ENCODE measurements at regions not wholly inside any gene's neighbourhood (a gene's known extent, or its start where the extent isn't known, plus 50 kb on each side); places are given as distances from the start of the nearest gene placed in this dataset.

DNA sequence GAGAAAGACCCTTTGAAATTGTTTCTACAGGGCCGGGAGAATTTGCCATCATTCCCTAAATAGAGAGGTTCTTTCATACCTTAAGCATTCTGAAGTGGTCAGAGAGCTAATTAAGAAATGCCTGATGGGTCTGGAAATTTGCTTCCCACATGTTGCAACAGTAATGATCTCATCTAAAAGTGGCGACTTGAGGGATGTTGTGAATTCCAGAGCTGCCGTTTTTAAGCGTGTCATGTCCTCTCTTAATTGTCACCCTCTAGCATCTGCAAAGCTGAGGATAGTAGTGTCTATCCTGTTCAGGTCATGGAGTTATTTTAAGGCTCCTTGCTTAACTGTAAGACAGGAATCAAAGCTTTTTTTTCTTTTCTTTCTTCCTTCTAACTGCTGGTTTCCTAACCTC lies 60.4 kb downstream of the FOS start:
- Mint-ChIP-seq H3K9me3 (peaks cover 15% of the 10 kb centered on the region; the same call in 2 of the 3 replicates), H3K4me3 (no peak overlapping the region), H3K36me3 (ENCODE audit: low read depth) (no peaks in the 10 kb centered on the region), H3K27me3 (ENCODE audit: insufficient read depth, low read depth, poor library complexity) (no peaks in the 10 kb centered on the region), H3K27ac (no peak overlapping the region), H3K4me1 (peaks cover 9% of the 10 kb centered on the region; the same call in 2 of the 3 replicates)
- Histone ChIP-seq H3K79me2 (replicated peaks; ENCODE audit: insufficient read depth) (no peaks in the 10 kb centered on the region), H3K4me3 (no peak overlapping the region), H3K4me1 (ENCODE audit: insufficient read depth) (peaks cover 6% of the 10 kb centered on the region), H2AFZ (no peak overlapping the region), H3K36me3 (ENCODE audit: insufficient read depth) (no peaks in the 10 kb centered on the region), H3F3A (replicated peaks; ENCODE audit: low read depth) (no peaks in the 10 kb centered on the region), H3K4me2 (no peak overlapping the region), H3K27ac (ENCODE audit: low read depth) (no peak overlapping the region), H4K20me1 (replicated peaks; ENCODE audit: insufficient read depth) (no peaks in the 10 kb centered on the region), H3K27me3 (ENCODE audit: insufficient read depth) (no peaks in the 10 kb centered on the region), H3K9me2 (ENCODE audit: insufficient read depth) (peaks cover 12% of the 10 kb centered on the region)
- DNase-seq (ENCODE audit: low spot score) (no peak), ATAC-seq (no peak)
- no peak for TF ChIP-seq CREB1 (CRISPR knock-in tag; IDR thresholded peaks at IDR 0.05; ENCODE audit: low read depth)
- no peak for TF ChIP-seq ZNF114 (CRISPR knock-in tag; IDR thresholded peaks at IDR 0.05)
- TF ChIP-seq EZH2 (IDR thresholded peaks at IDR 0.05; ENCODE audit: low read depth, unreplicated experiment) = no peak
- TF ChIP-seq, protein P1, sequence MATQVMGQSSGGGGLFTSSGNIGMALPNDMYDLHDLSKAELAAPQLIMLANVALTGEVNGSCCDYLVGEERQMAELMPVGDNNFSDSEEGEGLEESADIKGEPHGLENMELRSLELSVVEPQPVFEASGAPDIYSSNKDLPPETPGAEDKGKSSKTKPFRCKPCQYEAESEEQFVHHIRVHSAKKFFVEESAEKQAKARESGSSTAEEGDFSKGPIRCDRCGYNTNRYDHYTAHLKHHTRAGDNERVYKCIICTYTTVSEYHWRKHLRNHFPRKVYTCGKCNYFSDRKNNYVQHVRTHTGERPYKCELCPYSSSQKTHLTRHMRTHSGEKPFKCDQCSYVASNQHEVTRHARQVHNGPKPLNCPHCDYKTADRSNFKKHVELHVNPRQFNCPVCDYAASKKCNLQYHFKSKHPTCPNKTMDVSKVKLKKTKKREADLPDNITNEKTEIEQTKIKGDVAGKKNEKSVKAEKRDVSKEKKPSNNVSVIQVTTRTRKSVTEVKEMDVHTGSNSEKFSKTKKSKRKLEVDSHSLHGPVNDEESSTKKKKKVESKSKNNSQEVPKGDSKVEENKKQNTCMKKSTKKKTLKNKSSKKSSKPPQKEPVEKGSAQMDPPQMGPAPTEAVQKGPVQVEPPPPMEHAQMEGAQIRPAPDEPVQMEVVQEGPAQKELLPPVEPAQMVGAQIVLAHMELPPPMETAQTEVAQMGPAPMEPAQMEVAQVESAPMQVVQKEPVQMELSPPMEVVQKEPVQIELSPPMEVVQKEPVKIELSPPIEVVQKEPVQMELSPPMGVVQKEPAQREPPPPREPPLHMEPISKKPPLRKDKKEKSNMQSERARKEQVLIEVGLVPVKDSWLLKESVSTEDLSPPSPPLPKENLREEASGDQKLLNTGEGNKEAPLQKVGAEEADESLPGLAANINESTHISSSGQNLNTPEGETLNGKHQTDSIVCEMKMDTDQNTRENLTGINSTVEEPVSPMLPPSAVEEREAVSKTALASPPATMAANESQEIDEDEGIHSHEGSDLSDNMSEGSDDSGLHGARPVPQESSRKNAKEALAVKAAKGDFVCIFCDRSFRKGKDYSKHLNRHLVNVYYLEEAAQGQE (IDR thresholded peaks at IDR 0.05; ENCODE audit: unreplicated experiment) = no peak
- TF ChIP-seq, protein P2, sequence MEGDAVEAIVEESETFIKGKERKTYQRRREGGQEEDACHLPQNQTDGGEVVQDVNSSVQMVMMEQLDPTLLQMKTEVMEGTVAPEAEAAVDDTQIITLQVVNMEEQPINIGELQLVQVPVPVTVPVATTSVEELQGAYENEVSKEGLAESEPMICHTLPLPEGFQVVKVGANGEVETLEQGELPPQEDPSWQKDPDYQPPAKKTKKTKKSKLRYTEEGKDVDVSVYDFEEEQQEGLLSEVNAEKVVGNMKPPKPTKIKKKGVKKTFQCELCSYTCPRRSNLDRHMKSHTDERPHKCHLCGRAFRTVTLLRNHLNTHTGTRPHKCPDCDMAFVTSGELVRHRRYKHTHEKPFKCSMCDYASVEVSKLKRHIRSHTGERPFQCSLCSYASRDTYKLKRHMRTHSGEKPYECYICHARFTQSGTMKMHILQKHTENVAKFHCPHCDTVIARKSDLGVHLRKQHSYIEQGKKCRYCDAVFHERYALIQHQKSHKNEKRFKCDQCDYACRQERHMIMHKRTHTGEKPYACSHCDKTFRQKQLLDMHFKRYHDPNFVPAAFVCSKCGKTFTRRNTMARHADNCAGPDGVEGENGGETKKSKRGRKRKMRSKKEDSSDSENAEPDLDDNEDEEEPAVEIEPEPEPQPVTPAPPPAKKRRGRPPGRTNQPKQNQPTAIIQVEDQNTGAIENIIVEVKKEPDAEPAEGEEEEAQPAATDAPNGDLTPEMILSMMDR (conservative IDR thresholded peaks at IDR 0.05; ENCODE audit: low read depth in 2 of 2) = no peak
- TF ChIP-seq, protein P3, sequence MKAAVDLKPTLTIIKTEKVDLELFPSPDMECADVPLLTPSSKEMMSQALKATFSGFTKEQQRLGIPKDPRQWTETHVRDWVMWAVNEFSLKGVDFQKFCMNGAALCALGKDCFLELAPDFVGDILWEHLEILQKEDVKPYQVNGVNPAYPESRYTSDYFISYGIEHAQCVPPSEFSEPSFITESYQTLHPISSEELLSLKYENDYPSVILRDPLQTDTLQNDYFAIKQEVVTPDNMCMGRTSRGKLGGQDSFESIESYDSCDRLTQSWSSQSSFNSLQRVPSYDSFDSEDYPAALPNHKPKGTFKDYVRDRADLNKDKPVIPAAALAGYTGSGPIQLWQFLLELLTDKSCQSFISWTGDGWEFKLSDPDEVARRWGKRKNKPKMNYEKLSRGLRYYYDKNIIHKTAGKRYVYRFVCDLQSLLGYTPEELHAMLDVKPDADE (IDR thresholded peaks at IDR 0.05) = no peak
- TF ChIP-seq POLR2AphosphoS5 (IDR thresholded peaks at IDR 0.05; ENCODE audit: low read depth) = no peak
- TF ChIP-seq NANOG (IDR thresholded peaks at IDR 0.05; ENCODE audit: borderline replicate concordance) = no peak
- TF ChIP-seq, protein P4, sequence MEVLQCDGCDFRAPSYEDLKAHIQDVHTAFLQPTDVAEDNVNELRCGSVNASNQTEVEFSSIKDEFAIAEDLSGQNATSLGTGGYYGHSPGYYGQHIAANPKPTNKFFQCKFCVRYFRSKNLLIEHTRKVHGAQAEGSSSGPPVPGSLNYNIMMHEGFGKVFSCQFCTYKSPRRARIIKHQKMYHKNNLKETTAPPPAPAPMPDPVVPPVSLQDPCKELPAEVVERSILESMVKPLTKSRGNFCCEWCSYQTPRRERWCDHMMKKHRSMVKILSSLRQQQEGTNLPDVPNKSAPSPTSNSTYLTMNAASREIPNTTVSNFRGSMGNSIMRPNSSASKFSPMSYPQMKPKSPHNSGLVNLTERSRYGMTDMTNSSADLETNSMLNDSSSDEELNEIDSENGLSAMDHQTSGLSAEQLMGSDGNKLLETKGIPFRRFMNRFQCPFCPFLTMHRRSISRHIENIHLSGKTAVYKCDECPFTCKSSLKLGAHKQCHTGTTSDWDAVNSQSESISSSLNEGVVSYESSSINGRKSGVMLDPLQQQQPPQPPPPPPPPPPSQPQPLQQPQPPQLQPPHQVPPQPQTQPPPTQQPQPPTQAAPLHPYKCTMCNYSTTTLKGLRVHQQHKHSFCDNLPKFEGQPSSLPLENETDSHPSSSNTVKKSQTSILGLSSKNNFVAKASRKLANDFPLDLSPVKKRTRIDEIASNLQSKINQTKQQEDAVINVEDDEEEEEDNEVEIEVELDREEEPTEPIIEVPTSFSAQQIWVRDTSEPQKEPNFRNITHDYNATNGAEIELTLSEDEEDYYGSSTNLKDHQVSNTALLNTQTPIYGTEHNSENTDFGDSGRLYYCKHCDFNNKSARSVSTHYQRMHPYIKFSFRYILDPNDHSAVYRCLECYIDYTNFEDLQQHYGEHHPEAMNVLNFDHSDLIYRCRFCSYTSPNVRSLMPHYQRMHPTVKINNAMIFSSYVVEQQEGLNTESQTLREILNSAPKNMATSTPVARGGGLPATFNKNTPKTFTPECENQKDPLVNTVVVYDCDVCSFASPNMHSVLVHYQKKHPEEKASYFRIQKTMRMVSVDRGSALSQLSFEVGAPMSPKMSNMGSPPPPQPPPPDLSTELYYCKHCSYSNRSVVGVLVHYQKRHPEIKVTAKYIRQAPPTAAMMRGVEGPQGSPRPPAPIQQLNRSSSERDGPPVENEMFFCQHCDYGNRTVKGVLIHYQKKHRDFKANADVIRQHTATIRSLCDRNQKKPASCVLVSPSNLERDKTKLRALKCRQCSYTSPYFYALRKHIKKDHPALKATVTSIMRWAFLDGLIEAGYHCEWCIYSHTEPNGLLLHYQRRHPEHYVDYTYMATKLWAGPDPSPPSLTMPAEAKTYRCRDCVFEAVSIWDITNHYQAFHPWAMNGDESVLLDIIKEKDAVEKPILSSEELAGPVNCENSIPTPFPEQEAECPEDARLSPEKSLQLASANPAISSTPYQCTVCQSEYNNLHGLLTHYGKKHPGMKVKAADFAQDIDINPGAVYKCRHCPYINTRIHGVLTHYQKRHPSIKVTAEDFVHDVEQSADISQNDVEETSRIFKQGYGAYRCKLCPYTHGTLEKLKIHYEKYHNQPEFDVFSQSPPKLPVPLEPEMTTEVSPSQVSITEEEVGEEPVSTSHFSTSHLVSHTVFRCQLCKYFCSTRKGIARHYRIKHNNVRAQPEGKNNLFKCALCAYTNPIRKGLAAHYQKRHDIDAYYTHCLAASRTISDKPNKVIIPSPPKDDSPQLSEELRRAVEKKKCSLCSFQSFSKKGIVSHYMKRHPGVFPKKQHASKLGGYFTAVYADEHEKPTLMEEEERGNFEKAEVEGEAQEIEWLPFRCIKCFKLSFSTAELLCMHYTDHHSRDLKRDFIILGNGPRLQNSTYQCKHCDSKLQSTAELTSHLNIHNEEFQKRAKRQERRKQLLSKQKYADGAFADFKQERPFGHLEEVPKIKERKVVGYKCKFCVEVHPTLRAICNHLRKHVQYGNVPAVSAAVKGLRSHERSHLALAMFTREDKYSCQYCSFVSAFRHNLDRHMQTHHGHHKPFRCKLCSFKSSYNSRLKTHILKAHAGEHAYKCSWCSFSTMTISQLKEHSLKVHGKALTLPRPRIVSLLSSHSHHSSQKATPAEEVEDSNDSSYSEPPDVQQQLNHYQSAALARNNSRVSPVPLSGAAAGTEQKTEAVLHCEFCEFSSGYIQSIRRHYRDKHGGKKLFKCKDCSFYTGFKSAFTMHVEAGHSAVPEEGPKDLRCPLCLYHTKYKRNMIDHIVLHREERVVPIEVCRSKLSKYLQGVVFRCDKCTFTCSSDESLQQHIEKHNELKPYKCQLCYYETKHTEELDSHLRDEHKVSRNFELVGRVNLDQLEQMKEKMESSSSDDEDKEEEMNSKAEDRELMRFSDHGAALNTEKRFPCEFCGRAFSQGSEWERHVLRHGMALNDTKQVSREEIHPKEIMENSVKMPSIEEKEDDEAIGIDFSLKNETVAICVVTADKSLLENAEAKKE (CRISPR knock-in tag; IDR thresholded peaks at IDR 0.05) = no peak
- TF ChIP-seq STAT1 (IDR thresholded peaks at IDR 0.05; ENCODE audit: unreplicated experiment) = no peak
- no peak for TF ChIP-seq ZNF331 (CRISPR knock-in tag; IDR thresholded peaks at IDR 0.05; ENCODE audit: low read depth)
- TF ChIP-seq EZH2phosphoT487 (IDR thresholded peaks at IDR 0.05; ENCODE audit: unreplicated experiment) = no peak
- TF ChIP-seq JUNB (IDR thresholded peaks at IDR 0.05; ENCODE audit: unreplicated experiment) = no peak
